ENCODE measurements at regions not wholly inside any gene's neighbourhood (a gene's known extent, or its start where the extent isn't known, plus 50 kb on each side); places are given as distances from the start of the nearest gene placed in this dataset.

GRCh38 chr7:81534996-81535395 is 234.9 kb downstream of the HGF start:
- no peak overlapping the region for H3K14ac ChIP-seq (ENCODE audit: insufficient read length)
- H4K5ac ChIP-seq (ENCODE audit: insufficient read length, low read depth, low read length): no peak overlapping the region
- H3K27ac ChIP-seq (ENCODE audit: low read depth, low read length): no peak overlapping the region
- POLR2A ChIA-PET (ENCODE audit: partially characterized antibody): interaction anchor here (0.7 kb wide), 1 partner anchor 298 kb away, joined by 3 read pairs; no protein-coding TSS in a partner anchor
- no peaks in the 10 kb centered on the region for H3K27me3 ChIP-seq (replicated peaks in 1 of 4; ENCODE audit: control insufficient read depth in 3 of 4, extremely low read depth in 1 of 4, insufficient read depth in 3 of 4, low read length in 3 of 4)
- H3K23me2 ChIP-seq (ENCODE audit: low read depth, low read length): no peaks in the 10 kb centered on the region
- DNase-seq (ENCODE audit: low read depth in 1 of 2, low spot score in 2 of 2) (no peak), FAIRE-seq (no peak)
- H2AK5ac ChIP-seq (ENCODE audit: low read depth, low read length): no peak overlapping the region
- no peak overlapping the region for H4K91ac ChIP-seq (replicated peaks; ENCODE audit: insufficient read length, low read length)
- H3K36me3 ChIP-seq (ENCODE audit: control insufficient read depth in 2 of 4, insufficient read depth in 4 of 4, low read length in 3 of 4): no peaks in the 10 kb centered on the region
- no peak overlapping the region for H3K4me2 ChIP-seq (ENCODE audit: insufficient read depth in 1 of 2, low read depth in 2 of 2, low read length in 2 of 2)
- no peak overlapping the region for H2BK15ac ChIP-seq (ENCODE audit: low read length)
- H2AFZ ChIP-seq (ENCODE audit: low read length): no peak overlapping the region
- CTCF ChIA-PET (ENCODE audit: partially characterized antibody): no interaction called here
- H4K8ac ChIP-seq (ENCODE audit: extremely low read depth, insufficient read depth, low read length): no peak overlapping the region
- H3K4me3 ChIP-seq (ENCODE audit: extremely low read depth in 1 of 4, insufficient read depth in 2 of 4, low read depth in 3 of 4, low read length in 4 of 4): no peak overlapping the region
- H2BK20ac ChIP-seq (ENCODE audit: low read length): no peak overlapping the region
- no peak overlapping the region for H2BK5ac ChIP-seq (ENCODE audit: low read depth, low read length)
- no peak overlapping the region for H3K56ac ChIP-seq (replicated peaks; ENCODE audit: insufficient read length, low read depth, low read length)
- no peak overlapping the region for H3K18ac ChIP-seq (ENCODE audit: extremely low read depth, low read length)
- TF ChIP-seq CTBP2 (IDR thresholded peaks at IDR 0.05; ENCODE audit: borderline replicate concordance, insufficient read depth, insufficient read length, low read length) (no peak), EZH2 (IDR thresholded peaks at IDR 0.05; ENCODE audit: low read depth, low read length, severe bottlenecking) (no peak), EGR1 (IDR thresholded peaks at IDR 0.05; ENCODE audit: borderline replicate concordance, low read depth, low read length) (no peak), YY1 (IDR thresholded peaks at IDR 0.05; ENCODE audit: low read depth, low read length) (no peak), TCF12 (IDR thresholded peaks at IDR 0.05; ENCODE audit: low read depth, low read length) (no peak), TBP (IDR thresholded peaks at IDR 0.05; ENCODE audit: low read depth, low read length) (no peak), E2F6 (IDR thresholded peaks at IDR 0.05) (no peak)
- H2BK120ac ChIP-seq (replicated peaks; ENCODE audit: low read depth, low read length): no peak overlapping the region
- no peaks in the 10 kb centered on the region for H3K4me1 ChIP-seq (replicated peaks in 1 of 4; ENCODE audit: control insufficient read depth in 3 of 4, insufficient read depth in 4 of 4, low read length in 3 of 4)
- no peaks in the 10 kb centered on the region for H3K9me3 ChIP-seq (ENCODE audit: insufficient read depth in 2 of 2, low read depth in 1 of 2, low read length in 1 of 2)
- no peak overlapping the region for H3K23ac ChIP-seq (ENCODE audit: insufficient read length)
- no peaks in the 10 kb centered on the region for H3K79me2 ChIP-seq (ENCODE audit: control insufficient read depth in 1 of 2, insufficient read depth in 2 of 2, low read length in 2 of 2)
- WGBS, 2 experiments (ENCODE audit: extremely low coverage in 1 of 2, insufficient coverage in 1 of 2, insufficient read length in 1 of 2, insufficient replicate concordance in 2 of 2, low coverage in 1 of 2, low lambda C conversion rate in 2 of 2, missing lambda C conversion rate in 1 of 2): 75% methylated on average over 1 of the region's 1 CpG; no CpG with 5 or more reads in 1 of the 2 experiments
- H3K79me1 ChIP-seq (ENCODE audit: low read depth, low read length): no peaks in the 10 kb centered on the region
- H2BK12ac ChIP-seq (ENCODE audit: low read depth, low read length): no peak overlapping the region
- no peak overlapping the region for H3K9ac ChIP-seq (replicated peaks in 1 of 4; ENCODE audit: extremely low read depth in 1 of 4, low read depth in 3 of 4, low read length in 3 of 4)
- no peak overlapping the region for H3K4ac ChIP-seq (replicated peaks; ENCODE audit: insufficient read length, low read depth, low read length)
- H4K20me1 ChIP-seq (replicated peaks in 1 of 2; ENCODE audit: control insufficient read depth in 1 of 2, insufficient read depth in 2 of 2, low read length in 2 of 2): no peaks in the 10 kb centered on the region
